Activated T-cell treated with anti-CD3 and anti-CD28 coated beads, Interleukin-2, amount 50 U/mL, for 72 hours (primary cell): ENCODE measurements at regions not wholly inside any gene's neighbourhood (a gene's known extent, or its start where the extent isn't known, plus 50 kb on each side); places are given as distances from the start of the nearest gene placed in this dataset.
"Not testable (repeated sequence)": the region's sequence is repeated elsewhere in the genome, so short reads cannot be mapped to it uniquely, and the experiment has no call there.

ENCODE experiments used
- ATAC-seq, 2 donors: fragments of 150-1000 bp; cut with Tn5 transposase; replicated peaks in 1 of 2; 2 replicates each; pipeline ENCODE4 v1.10.0; 2021; ENCODE audit warnings: moderate library complexity in 2 of 2, mild to moderate bottlenecking in 1 of 2
- DNase-seq, 2 donors: peaks; one replicate each; pipeline ENCODE4 v3.0.0; 2021 to 2022; ENCODE audit warnings: mixed read lengths in 1 of 2
- H3K27ac Mint-ChIP-seq: one replicate; pipeline ENCODE4 v1.8.0; 2022; ENCODE audit warnings: mild to moderate bottlenecking, moderate library complexity, mixed read lengths
- H3K27me3 Mint-ChIP-seq: one replicate; pipeline ENCODE4 v1.8.0; 2022; ENCODE audit warnings: low read depth, mixed read lengths
- H3K36me3 Mint-ChIP-seq, 2 donors: one replicate each; pipeline ENCODE4 v1.8.0; 2022; ENCODE audit warnings: mixed read lengths in 2 of 2, mild to moderate bottlenecking in 1 of 2; ENCODE audit not compliant: insufficient read depth in 2 of 2
- H3K4me1 Mint-ChIP-seq: one replicate; pipeline ENCODE4 v1.8.0; 2022; ENCODE audit warnings: low read depth, mixed read lengths
- H3K4me3 Mint-ChIP-seq, 2 donors: one replicate each; pipeline ENCODE4 v1.8.0; 2022; ENCODE audit warnings: mild to moderate bottlenecking in 2 of 2, mixed read lengths in 2 of 2, moderate library complexity in 2 of 2
- H3K9me3 Mint-ChIP-seq, 2 donors: one replicate each; pipeline ENCODE4 v1.8.0; 2022; ENCODE audit warnings: mixed read lengths in 2 of 2

- ATAC-seq (no peak), DNase-seq (no peak)
- H3K36me3 Mint-ChIP-seq, result no peaks in the 10 kb centered on the region
These were observed 389.1 kb upstream of the ST8SIA4 start for GRCh38 chr5:101292199-101292598.

GRCh38 chr5:101290761-101291160 lies 387.7 kb upstream of the ST8SIA4 start:
- not testable (repeated sequence) for H3K9me3 Mint-ChIP-seq, H3K27me3 Mint-ChIP-seq, H3K4me3 Mint-ChIP-seq, H3K4me1 Mint-ChIP-seq, H3K27ac Mint-ChIP-seq, H3K36me3 Mint-ChIP-seq, DNase-seq, ATAC-seq

More at GRCh38 chr5:101292199-101292598, 389.1 kb upstream of the ST8SIA4 start:
- no peaks in the 10 kb centered on the region for H3K9me3 Mint-ChIP-seq
- H3K27me3 Mint-ChIP-seq, result no peaks in the 10 kb centered on the region
- H3K27ac Mint-ChIP-seq, result no peak overlapping the region
- H3K4me1 Mint-ChIP-seq, result no peaks in the 10 kb centered on the region
- no peak overlapping the region for H3K4me3 Mint-ChIP-seq

GRCh38 chr5:101288633-101289032 lies 385.6 kb upstream of the ST8SIA4 start:
- DNase-seq (no peak), ATAC-seq (no peak)
- no peak overlapping the region for H3K27ac Mint-ChIP-seq
- H3K4me1 Mint-ChIP-seq, result no peaks in the 10 kb centered on the region
- H3K9me3 Mint-ChIP-seq, result no peaks in the 10 kb centered on the region
- H3K27me3 Mint-ChIP-seq, result no peaks in the 10 kb centered on the region
- no peak overlapping the region for H3K4me3 Mint-ChIP-seq
- H3K36me3 Mint-ChIP-seq, result no peaks in the 10 kb centered on the region

- H3K27ac Mint-ChIP-seq, result no peak overlapping the region
- H3K4me1 Mint-ChIP-seq, result no peaks in the 10 kb centered on the region
- ATAC-seq, result no peak
These were observed 381.8 kb upstream of the ST8SIA4 start for GRCh38 chr5:101284736-101285375.

GRCh38 chr5:101283938-101284337 lies 380.9 kb upstream of the ST8SIA4 start:
- H3K36me3 Mint-ChIP-seq, H3K27me3 Mint-ChIP-seq, H3K4me1 Mint-ChIP-seq, H3K27ac Mint-ChIP-seq, ATAC-seq, DNase-seq, H3K9me3 Mint-ChIP-seq, H3K4me3 Mint-ChIP-seq: not testable (repeated sequence)

More at GRCh38 chr5:101284736-101285375, 381.8 kb upstream of the ST8SIA4 start:
- no peaks in the 10 kb centered on the region for H3K27me3 Mint-ChIP-seq
- H3K4me3 Mint-ChIP-seq, result no peak overlapping the region
- no peak for DNase-seq
- no peaks in the 10 kb centered on the region for H3K9me3 Mint-ChIP-seq
- H3K36me3 Mint-ChIP-seq, result no peaks in the 10 kb centered on the region

- H3K27ac Mint-ChIP-seq, result no peak overlapping the region
- no peaks in the 10 kb centered on the region for H3K4me1 Mint-ChIP-seq
- H3K9me3 Mint-ChIP-seq, result no peaks in the 10 kb centered on the region
- ATAC-seq, result no peak
- no peak for DNase-seq
- H3K36me3 Mint-ChIP-seq, result no peaks in the 10 kb centered on the region
- H3K27me3 Mint-ChIP-seq, result no peaks in the 10 kb centered on the region
- H3K4me3 Mint-ChIP-seq, result no peak overlapping the region
These were observed 375.8 kb upstream of the ST8SIA4 start for GRCh38 chr5:101278917-101279316.

- no peak for ATAC-seq
- Mint-ChIP-seq H3K27me3 (no peaks in the 10 kb centered on the region), H3K9me3 (no peaks in the 10 kb centered on the region), H3K27ac (no peak overlapping the region), H3K4me3 (no peak overlapping the region), H3K36me3 (no peaks in the 10 kb centered on the region), H3K4me1 (no peaks in the 10 kb centered on the region)
- no peak for DNase-seq
These were observed 375.1 kb upstream of the ST8SIA4 start for GRCh38 chr5:101278011-101278687.

- H3K27me3 Mint-ChIP-seq, result no peaks in the 10 kb centered on the region
- ATAC-seq (no peak), DNase-seq (no peak)
- no peak overlapping the region for H3K27ac Mint-ChIP-seq
- no peaks in the 10 kb centered on the region for H3K9me3 Mint-ChIP-seq
- no peaks in the 10 kb centered on the region for H3K36me3 Mint-ChIP-seq
- no peaks in the 10 kb centered on the region for H3K4me1 Mint-ChIP-seq
- no peak overlapping the region for H3K4me3 Mint-ChIP-seq
These were observed 368.9 kb upstream of the ST8SIA4 start for GRCh38 chr5:101271945-101272344.

GRCh38 chr5:101271416-101271815 lies 368.3 kb upstream of the ST8SIA4 start:
- no peaks in the 10 kb centered on the region for H3K4me1 Mint-ChIP-seq
- DNase-seq (no peak), ATAC-seq (no peak)
- no peaks in the 10 kb centered on the region for H3K36me3 Mint-ChIP-seq
- H3K9me3 Mint-ChIP-seq, result no peaks in the 10 kb centered on the region
- no peaks in the 10 kb centered on the region for H3K27me3 Mint-ChIP-seq
- H3K27ac Mint-ChIP-seq, result no peak overlapping the region
- H3K4me3 Mint-ChIP-seq, result no peak overlapping the region

GRCh38 chr5:101260857-101261256 lies 357.8 kb upstream of the ST8SIA4 start:
- H3K36me3 Mint-ChIP-seq, result no peaks in the 10 kb centered on the region
- DNase-seq (no peak), ATAC-seq (no peak)
- H3K4me3 Mint-ChIP-seq, result no peak overlapping the region
- H3K9me3 Mint-ChIP-seq, result peaks cover 0 to 7% of the 10 kb centered on the region in 2 donors
- H3K27me3 Mint-ChIP-seq, result peaks cover 6% of the 10 kb centered on the region
- no peaks in the 10 kb centered on the region for H3K4me1 Mint-ChIP-seq
- no peak overlapping the region for H3K27ac Mint-ChIP-seq

GRCh38 chr5:101253096-101253495 lies 350.0 kb upstream of the ST8SIA4 start:
- H3K4me3 Mint-ChIP-seq, result no peak overlapping the region
- no peak for DNase-seq
- no peak for ATAC-seq
- H3K27ac Mint-ChIP-seq, result no peak overlapping the region
- no peaks in the 10 kb centered on the region for H3K27me3 Mint-ChIP-seq
- no peaks in the 10 kb centered on the region for H3K36me3 Mint-ChIP-seq
- H3K4me1 Mint-ChIP-seq, result no peaks in the 10 kb centered on the region
- H3K9me3 Mint-ChIP-seq, result no peaks in the 10 kb centered on the region

- DNase-seq, result no peak
- Mint-ChIP-seq H3K36me3 (no peaks in the 10 kb centered on the region), H3K27me3 (no peaks in the 10 kb centered on the region), H3K4me3 (no peak overlapping the region), H3K9me3 (peaks cover 1 to 7% of the 10 kb centered on the region in 2 donors), H3K4me1 (no peaks in the 10 kb centered on the region), H3K27ac (no peak overlapping the region)
- ATAC-seq, result no peak
These were observed 341.5 kb upstream of the ST8SIA4 start for GRCh38 chr5:101244621-101245020.

- H3K27me3 Mint-ChIP-seq, result no peaks in the 10 kb centered on the region
- no peaks in the 10 kb centered on the region for H3K9me3 Mint-ChIP-seq
- no peak overlapping the region for H3K27ac Mint-ChIP-seq
- no peaks in the 10 kb centered on the region for H3K4me1 Mint-ChIP-seq
- ATAC-seq (no peak), DNase-seq (no peak)
- no peaks in the 10 kb centered on the region for H3K36me3 Mint-ChIP-seq
- no peak overlapping the region for H3K4me3 Mint-ChIP-seq
These were observed 309.9 kb upstream of the ST8SIA4 start for GRCh38 chr5:101212942-101213514.
